H1 (cell line): ENCODE measurements at regions not wholly inside any gene's neighbourhood (a gene's known extent, or its start where the extent isn't known, plus 50 kb on each side); places are given as distances from the start of the nearest gene placed in this dataset.

Experiments
- CTCF ChIA-PET: fragments of 300-600 bp; sonication (Branson Sonifier 250); formaldehyde crosslinking; loops from one replicate; lab custom pipeline; 2021; ENCODE audit not compliant: partially characterized antibody; lab: Charles Lee
- POLR2A ChIA-PET: fragments of 300-600 bp; sonication (Branson Sonifier 250); formaldehyde crosslinking; loops from one replicate; lab custom pipeline; 2021; ENCODE audit warnings: inconsistent platforms; ENCODE audit not compliant: partially characterized antibody; lab: Charles Lee
- DNase-seq, 2 experiments: peaks; one replicate each; pipeline versions ENCODE4 v3.0.0 to v3.0.0-alpha.2; 2010 to 2022; ENCODE audit warnings: low spot score in 2 of 2, low read depth in 1 of 2, mixed read lengths in 1 of 2
- FAIRE-seq: peaks from 2 replicates; lab custom pipeline; 2011; peaks lifted over from hg19 to GRCh38; lab: Jason Lieb, UNC
- H2AFZ ChIP-seq: 2 replicates; pipeline ENCODE4 v1.8.1; 2012; ENCODE audit warnings: low read length, inconsistent platforms
- H2AK5ac ChIP-seq: 2 replicates; pipeline ENCODE4 v1.6.1; 2013; ENCODE audit warnings: low read depth, low read length
- H2BK120ac ChIP-seq: replicated peaks from 2 replicates; pipeline ENCODE3; 2013; ENCODE audit warnings: low read depth, low read length, inconsistent platforms
- H2BK12ac ChIP-seq: 2 replicates; pipeline ENCODE4 v1.6.1; 2013; ENCODE audit warnings: low read depth, low read length
- H2BK15ac ChIP-seq: 2 replicates; pipeline ENCODE4 v1.6.1; 2013; ENCODE audit warnings: low read length
- H2BK20ac ChIP-seq: 2 replicates; pipeline ENCODE4 v1.6.1; 2013; ENCODE audit warnings: low read length
- H2BK5ac ChIP-seq: 2 replicates; pipeline ENCODE4 v1.6.1; 2013; ENCODE audit warnings: low read depth, low read length
- H3K14ac ChIP-seq: 2 replicates; pipeline ENCODE4 v1.6.1; 2013; ENCODE audit warnings: inconsistent platforms; ENCODE audit not compliant: insufficient read length
- H3K18ac ChIP-seq: 2 replicates; pipeline ENCODE4 v1.6.1; 2013; ENCODE audit warnings: low read length; ENCODE audit errors: extremely low read depth
- H3K23ac ChIP-seq: 2 replicates; pipeline ENCODE4 v1.6.1; 2013; ENCODE audit warnings: inconsistent platforms; ENCODE audit not compliant: insufficient read length
- H3K23me2 ChIP-seq: 2 replicates; pipeline ENCODE4 v1.6.1; 2013; ENCODE audit warnings: low read depth, low read length
- H3K27ac ChIP-seq: 2 replicates; pipeline ENCODE4 v1.6.1; 2011; ENCODE audit warnings: low read depth, low read length, inconsistent platforms
- H3K27me3 ChIP-seq, 4 experiments: replicated peaks in 1 of 4; 1 replicate in 1 of 4; 2 replicates in 3 of 4; pipeline versions ENCODE4 v1.6.1 to v1.8.1; 2011 to 2013; ENCODE audit warnings: low read length in 3 of 4, mild to moderate bottlenecking in 3 of 4, inconsistent platforms in 2 of 4, mixed read lengths in 2 of 4, moderate library complexity in 1 of 4; ENCODE audit not compliant: control insufficient read depth in 3 of 4, insufficient read depth in 3 of 4; ENCODE audit errors: extremely low read depth in 1 of 4
- H3K36me3 ChIP-seq, 4 experiments: 2 replicates each; pipeline versions ENCODE4 v1.6.1 to v1.8.1; 2011 to 2013; ENCODE audit warnings: mild to moderate bottlenecking in 4 of 4, low read length in 3 of 4, moderate library complexity in 2 of 4, control low read depth in 1 of 4, inconsistent platforms in 1 of 4; ENCODE audit not compliant: insufficient read depth in 4 of 4, control insufficient read depth in 2 of 4
- H3K4ac ChIP-seq: replicated peaks from 2 replicates; pipeline ENCODE3; 2013; ENCODE audit warnings: low read length, low read depth, mixed read lengths, inconsistent platforms; ENCODE audit not compliant: insufficient read length
- H3K4me1 ChIP-seq, 4 experiments: replicated peaks in 1 of 4; 1 replicate in 1 of 4; 2 replicates in 3 of 4; pipeline versions ENCODE4 v1.6.1 to v1.8.1; 2011 to 2013; ENCODE audit warnings: low read length in 3 of 4, inconsistent platforms in 2 of 4, mixed read lengths in 1 of 4; ENCODE audit not compliant: insufficient read depth in 4 of 4, control insufficient read depth in 3 of 4
- H3K4me2 ChIP-seq, 2 experiments: 2 replicates each; pipeline versions ENCODE4 v1.6.1 to v1.8.1; 2011 to 2013; ENCODE audit warnings: low read depth in 2 of 2, low read length in 2 of 2, control low read depth in 1 of 2, inconsistent platforms in 1 of 2, mild to moderate bottlenecking in 1 of 2; ENCODE audit not compliant: insufficient read depth in 1 of 2
- H3K4me3 ChIP-seq, 4 experiments: fragments of 200-600, 300-600 bp in 1 of 4; sonication (generic), shearing (Covaris generic), sonication (Bioruptor Twin) in 1 of 4; 2 replicates each; pipeline versions ENCODE4 v1.5.1 to v1.8.1; 2011 to 2016; ENCODE audit warnings: low read length in 4 of 4, low read depth in 3 of 4, control low read depth in 2 of 4, inconsistent platforms in 2 of 4, mild to moderate bottlenecking in 2 of 4, mixed read lengths in 1 of 4, moderate library complexity in 1 of 4; ENCODE audit not compliant: insufficient read depth in 2 of 4; ENCODE audit errors: extremely low read depth in 1 of 4
- H3K56ac ChIP-seq: replicated peaks from 2 replicates; pipeline ENCODE3; 2013; ENCODE audit warnings: low read depth, mild to moderate bottlenecking, mixed read lengths, low read length, inconsistent platforms; ENCODE audit not compliant: insufficient read length
- H3K79me1 ChIP-seq: 2 replicates; pipeline ENCODE4 v1.6.1; 2013; ENCODE audit warnings: low read depth, low read length, control low read depth
- H3K79me2 ChIP-seq, 2 experiments: 2 replicates each; pipeline versions ENCODE4 v1.6.1 to v1.8.1; 2012 to 2013; ENCODE audit warnings: low read length in 2 of 2, mild to moderate bottlenecking in 2 of 2, inconsistent platforms in 1 of 2; ENCODE audit not compliant: insufficient read depth in 2 of 2, control insufficient read depth in 1 of 2
- H3K9ac ChIP-seq, 4 experiments: replicated peaks in 1 of 4; 1 replicate in 1 of 4; 2 replicates in 3 of 4; pipeline versions ENCODE4 v1.6.1 to v1.8.1; 2011 to 2013; ENCODE audit warnings: low read depth in 3 of 4, low read length in 3 of 4, control low read depth in 2 of 4, mild to moderate bottlenecking in 2 of 4, moderate library complexity in 2 of 4, inconsistent platforms in 1 of 4; ENCODE audit errors: extremely low read depth in 1 of 4
- H3K9me3 ChIP-seq, 2 experiments: 2 replicates each; pipeline versions ENCODE4 v1.6.1 to v1.8.1; 2012 to 2013; ENCODE audit warnings: mild to moderate bottlenecking in 2 of 2, moderate library complexity in 2 of 2, control low read depth in 1 of 2, inconsistent platforms in 1 of 2, low read depth in 1 of 2, low read length in 1 of 2, mixed read lengths in 1 of 2; ENCODE audit not compliant: insufficient read depth in 2 of 2
- H4K20me1 ChIP-seq, 2 experiments: replicated peaks in 1 of 2; 2 replicates each; pipeline versions ENCODE3 to v1.8.1; 2011 to 2013; ENCODE audit warnings: inconsistent platforms in 2 of 2, low read length in 2 of 2, mild to moderate bottlenecking in 1 of 2; ENCODE audit not compliant: insufficient read depth in 2 of 2, control insufficient read depth in 1 of 2
- H4K5ac ChIP-seq: 2 replicates; pipeline ENCODE4 v1.6.1; 2013; ENCODE audit warnings: low read length, low read depth, mixed read lengths, inconsistent platforms; ENCODE audit not compliant: insufficient read length
- H4K8ac ChIP-seq: 2 replicates; pipeline ENCODE4 v1.8.0; 2013; ENCODE audit warnings: mild to moderate bottlenecking, moderate library complexity, low read length, inconsistent platforms; ENCODE audit not compliant: insufficient read depth; ENCODE audit errors: extremely low read depth
- H4K91ac ChIP-seq: replicated peaks from 2 replicates; pipeline ENCODE3; 2013; ENCODE audit warnings: low read length, mixed read lengths, inconsistent platforms; ENCODE audit not compliant: insufficient read length
- CREB1 ChIP-seq: IDR thresholded peaks from 2 replicates; pipeline ENCODE4 v1.6.1; 2012; ENCODE audit warnings: inconsistent platforms
- CTBP2 ChIP-seq: IDR thresholded peaks from 2 replicates; pipeline ENCODE4 v1.7.0; 2011; ENCODE audit warnings: borderline replicate concordance, mild to moderate bottlenecking, moderate library complexity, mixed read lengths, low read length; ENCODE audit not compliant: insufficient read depth, insufficient read length
- EGR1 ChIP-seq: IDR thresholded peaks from 2 replicates; pipeline ENCODE4 v1.6.1; 2011; ENCODE audit warnings: low read depth, low read length, borderline replicate concordance
- GTF2F1 ChIP-seq: IDR thresholded peaks from 2 replicates; pipeline ENCODE4 v1.6.1; 2012; ENCODE audit warnings: low read depth, low read length, improper control_type of control experiment, borderline replicate concordance
- KDM5A ChIP-seq: fragments of 200-600 bp; IDR thresholded peaks from 2 replicates; pipeline ENCODE4 v1.7.1; 2012; ENCODE audit warnings: mild to moderate bottlenecking, low read length, inconsistent platforms, mixed read lengths
- POU5F1 ChIP-seq: IDR thresholded peaks from 2 replicates; pipeline ENCODE4 v1.6.1; 2011; ENCODE audit warnings: low read depth, mild to moderate bottlenecking, low read length, moderate library complexity
- SIN3A ChIP-seq, 2 experiments: IDR thresholded peaks in 1 of 2; conservative IDR thresholded peaks in 1 of 2; 2 replicates each; pipeline ENCODE4 v1.6.1; 2011 to 2012; ENCODE audit warnings: low read length in 2 of 2, improper control_type of control experiment in 1 of 2, low read depth in 1 of 2, mild to moderate bottlenecking in 1 of 2
- SRF ChIP-seq: IDR thresholded peaks from 2 replicates; pipeline ENCODE4 v1.6.1; 2011; ENCODE audit warnings: mild to moderate bottlenecking, low read depth, low read length, moderate library complexity
- TAF7 ChIP-seq: optimal IDR thresholded peaks from 2 replicates; pipeline ENCODE3; 2011; ENCODE audit warnings: low read depth, mild to moderate bottlenecking, inconsistent platforms, low read length, moderate library complexity, borderline replicate concordance
- TEAD4 ChIP-seq: IDR thresholded peaks from 2 replicates; pipeline ENCODE4 v1.6.1; 2012; ENCODE audit warnings: low read depth, low read length, inconsistent platforms, mixed read lengths
- WGBS, 2 experiments: shearing (Covaris generic) in 1 of 2; methylation state at CpG; one replicate each; pipeline versions ENCODE4 v1.1.6 to v1.1.7; 2013 to 2015; ENCODE audit warnings: low lambda C conversion rate in 2 of 2, mixed read lengths in 2 of 2, inconsistent platforms in 1 of 2, low coverage in 1 of 2, missing lambda C conversion rate in 1 of 2; ENCODE audit not compliant: insufficient replicate concordance in 2 of 2, insufficient coverage in 1 of 2, insufficient read length in 1 of 2; ENCODE audit errors: extremely low coverage in 1 of 2, missing lambda C conversion rate in 1 of 2; 5-methylcytosine and 5-hydroxymethylcytosine counted together

DNA sequence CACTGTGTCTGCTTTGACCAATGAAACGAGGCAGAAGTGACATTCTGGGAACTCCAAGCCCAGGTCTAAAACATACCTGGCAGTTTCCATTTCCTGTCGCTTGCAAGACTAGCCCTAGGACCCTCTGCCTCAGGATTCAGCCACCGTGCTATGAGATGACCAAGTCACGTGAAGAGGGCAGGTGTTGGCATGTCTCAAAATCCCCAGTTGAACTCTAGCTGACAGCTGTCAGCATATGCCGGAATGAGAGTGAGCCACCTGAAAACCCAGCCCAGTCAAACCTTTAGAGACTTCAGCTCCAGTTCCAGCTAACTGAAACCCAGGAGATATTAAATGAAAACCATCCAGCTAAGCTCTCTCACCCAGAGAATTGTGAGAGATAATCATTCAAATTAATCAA is 89.9 kb upstream of the PPP1R3A start:
- no peak overlapping the region for H3K27ac ChIP-seq
- no peak overlapping the region for H3K4ac ChIP-seq
- no peak overlapping the region for H4K91ac ChIP-seq
- no peaks in the 10 kb centered on the region for H3K9me3 ChIP-seq
- H4K5ac ChIP-seq: no peak overlapping the region
- H4K8ac ChIP-seq: no peak overlapping the region
- no peak overlapping the region for H3K23ac ChIP-seq
- no peaks in the 10 kb centered on the region for H3K36me3 ChIP-seq
- no peak for TF ChIP-seq TEAD4
- no peak for TF ChIP-seq GTF2F1
- TF ChIP-seq KDM5A: no peak
- TF ChIP-seq TAF7: no peak
- TF ChIP-seq CTBP2: no peak
- no peak for TF ChIP-seq CREB1
- no peak for TF ChIP-seq SRF
- TF ChIP-seq POU5F1: no peak
- no peak for TF ChIP-seq SIN3A (conservative IDR thresholded peaks at IDR 0.05 in 1 of 2, IDR thresholded peaks at IDR 0.05 in 1 of 2; ENCODE audit: low read depth in 1 of 2, low read length in 2 of 2)
- no peak for TF ChIP-seq EGR1
- H2BK12ac ChIP-seq: no peak overlapping the region
- no peak overlapping the region for H3K9ac ChIP-seq
- H3K18ac ChIP-seq: no peak overlapping the region
- H3K4me1 ChIP-seq: no peaks in the 10 kb centered on the region
- H2BK5ac ChIP-seq: no peak overlapping the region
- POLR2A ChIA-PET: no interaction called here
- H3K79me1 ChIP-seq: no peaks in the 10 kb centered on the region
- no peak overlapping the region for H2AK5ac ChIP-seq
- 96% methylated on average over 5 of the region's 5 CpGs; no CpG with 5 or more reads in 1 of the 2 experiments for WGBS, 2 experiments
- H2BK20ac ChIP-seq: no peak overlapping the region
- no peak overlapping the region for H2AFZ ChIP-seq
- H3K27me3 ChIP-seq: no peaks in the 10 kb centered on the region; a peak in 1 of 7 replicates
- H2BK15ac ChIP-seq: no peak overlapping the region
- H3K4me2 ChIP-seq: no peak overlapping the region
- FAIRE-seq: no peak
- no peak overlapping the region for H3K4me3 ChIP-seq
- DNase-seq: no peak
- H2BK120ac ChIP-seq: no peak overlapping the region
- no peak overlapping the region for H3K14ac ChIP-seq
- no peaks in the 10 kb centered on the region for H4K20me1 ChIP-seq
- no peaks in the 10 kb centered on the region for H3K23me2 ChIP-seq
- H3K56ac ChIP-seq: no peak overlapping the region
- CTCF ChIA-PET: no interaction called here
- no peaks in the 10 kb centered on the region for H3K79me2 ChIP-seq
